GM03348 (cell line): ENCODE measurements at regions not wholly inside any gene's neighbourhood (a gene's known extent, or its start where the extent isn't known, plus 50 kb on each side); places are given as distances from the start of the nearest gene placed in this dataset.
A peak's percentile ranks its signal among the peaks of the same experiment; 100 is the strongest.
"Not testable (repeated sequence)": the region's sequence is repeated elsewhere in the genome, so short reads cannot be mapped to it uniquely, and the experiment has no call there.

Source experiments
- DNase-seq: peaks from one replicate; pipeline ENCODE4 v3.0.0; 2012; ENCODE audit warnings: low spot score

GRCh38 chr3:106398891-106399600 lies 530.2 kb upstream of the CBLB start:
- no peak for DNase-seq

- no peak for DNase-seq
These were observed 530.9 kb upstream of the CBLB start for GRCh38 chr3:106399761-106400160.

DNA sequence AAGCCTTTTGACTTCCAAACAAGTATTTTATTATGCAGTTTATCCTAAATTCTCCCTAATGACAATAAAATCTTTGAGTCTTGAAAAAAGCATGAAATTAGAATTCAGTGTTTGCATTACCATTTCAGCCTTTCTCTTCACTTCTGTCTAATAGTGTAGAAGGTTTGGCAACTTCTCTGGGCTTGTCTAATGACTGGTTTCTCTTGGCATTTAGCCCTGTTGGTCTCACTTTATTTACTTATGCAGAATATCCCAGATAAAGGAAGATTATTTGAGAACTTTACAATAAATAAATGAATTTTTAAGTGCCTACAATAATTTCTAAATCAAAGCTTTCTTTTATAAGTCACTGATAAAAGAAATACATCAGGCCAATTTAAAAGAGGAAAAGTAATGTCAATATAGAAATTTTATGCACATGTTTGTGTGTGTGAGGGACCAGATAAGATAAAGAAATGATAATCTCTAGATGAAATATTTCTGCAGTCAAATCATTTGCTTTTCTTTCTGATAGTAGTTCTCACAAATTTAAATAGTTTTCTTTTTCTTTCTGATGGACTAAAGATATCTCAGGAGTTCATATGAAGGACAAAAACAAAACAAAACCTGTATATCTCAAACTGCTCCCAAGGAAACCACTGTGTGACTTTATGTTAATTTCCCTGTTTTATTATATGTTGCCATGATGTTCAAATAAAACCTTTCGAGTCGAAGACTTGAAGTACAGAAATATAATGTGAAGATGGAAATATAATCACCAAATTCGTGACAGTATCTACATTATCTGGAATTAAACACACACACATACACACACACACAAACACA lies 533.1 kb upstream of the CBLB start:
- DNase-seq = peak; percentile 9

DNA sequence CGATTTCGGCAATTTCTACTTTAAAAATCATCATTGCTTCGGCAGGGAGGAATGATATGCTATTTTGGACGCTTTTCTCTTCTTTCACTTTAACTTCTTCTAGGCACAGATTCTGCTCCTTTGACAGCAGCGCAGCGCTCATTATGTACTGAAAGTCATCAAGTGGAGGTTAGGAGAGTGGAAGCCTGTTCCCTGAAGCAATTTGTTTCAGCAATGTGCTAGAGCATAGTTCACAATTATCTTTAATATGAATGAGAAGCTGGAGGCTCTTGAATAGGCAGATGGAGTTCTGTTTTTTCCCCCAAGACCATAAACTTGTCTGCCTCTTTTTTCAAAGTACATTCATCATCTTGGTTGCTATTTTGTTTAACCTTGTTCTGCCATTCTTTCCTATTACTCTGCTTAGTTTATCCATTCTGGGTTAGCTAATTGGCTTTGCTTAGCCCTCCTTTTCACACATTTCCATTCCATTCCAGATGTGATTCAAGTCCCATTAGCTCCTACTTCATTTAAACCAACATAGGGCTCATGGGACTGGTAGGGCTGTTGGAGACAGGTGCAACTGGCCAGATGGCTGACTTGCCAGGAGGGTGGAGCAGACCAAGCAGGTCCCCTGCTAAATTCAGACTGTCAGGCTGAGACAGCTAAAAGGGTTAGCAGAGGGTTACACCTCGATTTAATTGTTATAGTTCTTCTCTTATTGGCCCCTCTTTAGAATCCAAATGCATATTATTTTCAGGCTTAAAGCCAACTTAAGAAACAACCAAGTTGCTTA lies 534.7 kb upstream of the CBLB start:
- no peak for DNase-seq

- DNase-seq = no peak
These were observed 544.9 kb upstream of the CBLB start for GRCh38 chr3:106413683-106414082.

DNA sequence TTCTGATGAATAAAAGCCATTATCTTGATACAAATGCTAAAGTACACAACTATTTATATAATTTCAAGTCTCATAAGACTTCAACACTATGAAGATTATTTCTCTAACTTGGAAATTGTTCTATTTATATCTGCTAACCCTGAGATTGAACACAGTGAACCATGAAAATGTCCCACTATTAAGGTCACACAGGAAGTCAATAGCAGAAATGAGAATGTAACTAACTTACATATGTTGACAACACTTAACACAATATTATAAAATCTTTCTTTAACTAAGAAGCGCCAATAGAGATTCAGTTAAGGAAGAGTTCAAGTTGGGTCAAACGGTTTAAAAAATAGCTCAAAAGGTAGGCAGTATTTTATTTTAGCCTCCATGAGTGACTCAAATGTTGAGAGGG lies 551.8 kb upstream of the CBLB start:
- DNase-seq = no peak

- no peak for DNase-seq
These were observed 552.6 kb upstream of the CBLB start for GRCh38 chr3:106421426-106421825.

DNA sequence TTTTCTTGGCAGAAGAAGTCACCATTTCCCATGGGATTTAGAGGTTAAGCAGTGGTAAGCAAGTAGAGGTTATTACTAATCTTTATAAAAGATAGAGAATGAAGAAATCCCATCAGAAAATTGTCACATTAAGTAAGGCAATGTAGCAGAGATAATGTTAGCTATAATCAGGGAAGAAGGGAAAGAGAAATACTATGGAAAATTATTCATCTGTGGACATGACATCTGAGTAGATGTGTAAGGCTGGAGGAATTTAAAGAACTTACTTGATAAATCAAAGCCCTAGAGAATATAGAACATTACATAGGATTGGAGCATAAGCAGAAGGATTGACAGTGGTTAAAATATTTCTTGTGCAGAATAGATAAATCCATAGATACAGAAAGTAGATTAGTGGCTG lies 553.1 kb upstream of the CBLB start:
- DNase-seq = no peak

GRCh38 chr3:106423321-106424225 lies 554.8 kb upstream of the CBLB start:
- no peak for DNase-seq

DNA sequence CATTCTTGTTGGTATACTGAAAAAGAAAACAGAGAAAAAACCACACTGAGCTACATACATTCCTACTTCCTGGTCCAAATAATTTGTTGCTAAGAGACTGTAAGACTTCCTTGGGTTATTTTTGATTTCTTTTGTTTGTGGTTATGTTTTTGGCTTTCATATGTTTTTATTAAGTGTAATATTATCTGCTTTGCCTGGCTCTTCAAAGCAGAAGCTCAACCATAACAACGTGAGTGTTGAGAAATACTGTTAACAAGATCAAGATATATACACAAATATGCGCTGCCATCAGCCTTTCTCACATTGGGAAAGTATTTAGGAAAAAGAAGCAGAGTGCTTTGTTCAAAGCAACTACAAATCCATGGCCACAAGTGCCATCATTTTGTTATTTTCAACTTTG lies 556.2 kb upstream of the CBLB start:
- peak; percentile 46 for DNase-seq

GRCh38 chr3:106425916-106426315 lies 557.1 kb upstream of the CBLB start:
- DNase-seq = no peak

- DNase-seq = peak; percentile 86
These were observed 559.8 kb upstream of the CBLB start for GRCh38 chr3:106428565-106428994.

- no peak for DNase-seq
These were observed 562.9 kb upstream of the CBLB start for GRCh38 chr3:106431721-106432120.

GRCh38 chr3:106435899-106436453 lies 567.2 kb upstream of the CBLB start:
- no peak for DNase-seq

DNA sequence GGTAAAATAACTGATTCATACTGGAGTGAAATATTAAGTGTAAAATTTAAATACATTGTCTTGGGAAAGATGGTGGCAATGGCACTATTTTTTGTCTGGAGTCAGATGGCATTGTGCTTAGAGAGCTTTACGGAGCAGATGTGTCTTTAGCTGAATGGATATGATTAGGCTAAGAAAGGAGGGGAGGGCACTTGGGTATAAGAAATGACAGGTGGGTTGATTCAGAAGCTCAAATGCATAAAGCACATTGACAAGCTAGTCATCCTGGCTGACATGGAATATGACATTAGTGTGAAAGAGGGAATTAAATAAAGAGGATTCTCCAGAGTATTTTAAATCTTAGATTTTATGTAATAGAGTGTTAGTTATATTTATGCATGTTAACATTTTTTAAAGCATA lies 570.1 kb upstream of the CBLB start:
- DNase-seq = no peak

GRCh38 chr3:106440672-106441071 lies 571.9 kb upstream of the CBLB start:
- DNase-seq = no peak

DNA sequence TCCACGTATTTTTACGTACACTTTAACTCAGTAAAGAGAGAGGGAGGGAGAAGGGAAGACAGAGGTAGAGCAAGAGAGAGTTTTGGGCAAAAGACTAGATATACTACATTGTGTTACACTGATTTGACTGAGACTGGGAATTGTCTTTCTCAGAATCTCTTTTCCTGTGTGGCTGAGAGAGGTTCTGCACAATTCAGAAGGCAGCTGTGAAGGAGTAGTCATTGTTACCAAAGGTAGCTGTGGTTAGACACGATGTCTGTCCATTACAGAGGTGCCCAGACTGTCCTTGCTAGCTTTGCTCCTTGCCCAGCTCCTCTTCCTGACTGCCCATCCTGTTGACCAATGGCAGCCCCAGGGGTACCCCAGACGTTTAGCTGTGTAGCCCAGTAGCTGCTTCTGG lies 577.5 kb upstream of the CBLB start:
- DNase-seq = no peak

- no peak for DNase-seq
These were observed 579.0 kb upstream of the CBLB start for GRCh38 chr3:106447723-106448301.

GRCh38 chr3:106448372-106448966 lies 579.7 kb upstream of the CBLB start:
- not testable (repeated sequence) for DNase-seq

DNA sequence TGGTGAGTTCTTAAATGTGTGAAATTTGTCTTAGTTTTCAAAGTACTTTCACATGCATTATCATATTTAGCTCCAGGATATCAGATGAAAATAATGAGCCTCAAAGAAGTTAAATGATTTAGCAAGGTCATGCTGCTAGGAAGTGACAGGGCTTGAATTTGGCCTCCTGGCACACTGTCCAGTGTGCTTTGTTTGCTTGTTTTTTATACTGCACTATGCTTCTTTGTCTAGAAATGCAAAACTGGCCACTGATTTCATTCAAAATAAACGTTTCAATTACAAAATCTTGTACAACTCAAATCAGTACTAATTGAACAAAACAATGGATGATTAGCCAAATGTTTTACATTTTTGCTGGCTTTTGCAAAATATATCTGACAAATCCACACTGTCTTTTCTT lies 583.3 kb upstream of the CBLB start:
- DNase-seq = no peak

DNA sequence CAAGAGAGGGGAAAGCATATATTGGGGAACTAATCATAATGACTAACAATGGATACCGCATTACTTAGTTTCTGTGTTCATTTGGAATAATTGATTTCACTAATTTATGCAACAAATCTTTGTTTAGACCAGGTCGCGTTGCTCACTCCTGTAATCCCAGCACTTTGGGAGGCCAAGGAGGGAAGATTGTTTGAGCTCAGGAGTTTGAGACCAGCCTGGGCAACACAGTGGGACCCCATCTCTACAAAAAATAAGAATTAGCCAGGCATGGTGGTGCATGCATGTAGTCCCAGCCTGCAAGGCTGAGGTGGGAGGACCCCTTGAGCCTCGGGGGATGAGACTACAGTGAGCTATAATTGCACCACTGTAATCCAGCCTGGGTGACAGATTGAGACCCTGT lies 585.7 kb upstream of the CBLB start:
- DNase-seq = no peak
